IMR-90 (cell line): ENCODE measurements at regions not wholly inside any gene's neighbourhood (a gene's known extent, or its start where the extent isn't known, plus 50 kb on each side); places are given as distances from the start of the nearest gene placed in this dataset.

Experiments
- ATAC-seq: fragments of 200-7000 bp; cut with Tn5 transposase; 2 replicates; pipeline ENCODE4 v1.9.1; 2020; ENCODE audit warnings: low read depth, mild to moderate bottlenecking, moderate library complexity
- BruUV-seq: library from RNA; stranded (reverse); fragments of 400-500 nt; replicated peaks from 2 replicates; lab custom pipeline; 2021; lab: Mats Ljungman, UMichigan
- CTCF ChIA-PET: fragments of 300-600 bp; formaldehyde crosslinking; extraction: SDS; loops from one replicate; lab custom pipeline; 2021; ENCODE audit warnings: antibody characterized with exemption; lab: Yijun Ruan, JAX
- POLR2A ChIA-PET: fragments of 300-600 bp; sonication (Branson Sonifier 250); formaldehyde crosslinking; loops from one replicate; lab custom pipeline; 2022; ENCODE audit warnings: antibody characterized with exemption; ENCODE audit not compliant: unreplicated experiment; lab: Charles Lee
- DNase-seq: peaks from one replicate; pipeline ENCODE4 v3.0.0; 2013
- H2AFZ ChIP-seq: replicated peaks from 2 replicates; pipeline ENCODE3; 2013; ENCODE audit warnings: low read length, mild to moderate bottlenecking; ENCODE audit not compliant: poor library complexity
- H2AK5ac ChIP-seq: 2 replicates; pipeline ENCODE4 v1.6.1; 2013; ENCODE audit warnings: low read depth, low read length, inconsistent platforms
- H2AK9ac ChIP-seq: replicated peaks from 2 replicates; pipeline ENCODE3; 2013; ENCODE audit warnings: mild to moderate bottlenecking, low read depth, low read length, moderate library complexity; ENCODE audit not compliant: poor library complexity
- H2BK120ac ChIP-seq: 2 replicates; pipeline ENCODE4 v1.6.1; 2013; ENCODE audit warnings: low read depth, low read length, inconsistent platforms
- H2BK15ac ChIP-seq: 3 replicates; pipeline ENCODE4 v1.6.1; 2013; ENCODE audit warnings: low read depth, low read length, inconsistent platforms
- H2BK20ac ChIP-seq: 2 replicates; pipeline ENCODE4 v1.6.1; 2013; ENCODE audit warnings: low read depth, mild to moderate bottlenecking, inconsistent platforms, low read length, moderate library complexity
- H2BK5ac ChIP-seq: 2 replicates; pipeline ENCODE4 v1.6.1; 2013; ENCODE audit warnings: mild to moderate bottlenecking, low read depth, low read length, inconsistent platforms; ENCODE audit not compliant: poor library complexity, severe bottlenecking
- H3K14ac ChIP-seq: replicated peaks from 2 replicates; pipeline ENCODE4 v1.6.1; 2013; ENCODE audit warnings: low read depth, low read length, inconsistent platforms
- H3K18ac ChIP-seq: 2 replicates; pipeline ENCODE4 v1.6.1; 2013; ENCODE audit warnings: low read depth, low read length, control low read depth
- H3K23ac ChIP-seq: 2 replicates; pipeline ENCODE4 v1.6.1; 2013; ENCODE audit warnings: low read depth, low read length, inconsistent platforms
- H3K27ac ChIP-seq: 2 replicates; pipeline ENCODE4 v1.5.1; 2013; ENCODE audit warnings: mild to moderate bottlenecking, control low read depth, low read length; ENCODE audit not compliant: insufficient read depth
- H3K27me3 ChIP-seq: 2 replicates; pipeline ENCODE4 v1.6.1; 2013; ENCODE audit warnings: low read length; ENCODE audit not compliant: control insufficient read depth, insufficient read depth
- H3K36me3 ChIP-seq: 2 replicates; pipeline ENCODE4 v1.6.1; 2013; ENCODE audit warnings: low read length, mixed read lengths; ENCODE audit not compliant: control insufficient read depth, insufficient read depth
- H3K4ac ChIP-seq: 2 replicates; pipeline ENCODE4 v1.6.1; 2013; ENCODE audit warnings: low read depth, low read length, inconsistent platforms
- H3K4me1 ChIP-seq: 2 replicates; pipeline ENCODE4 v1.6.1; 2013; ENCODE audit warnings: low read length, mixed read lengths; ENCODE audit not compliant: control insufficient read depth, insufficient read depth
- H3K4me2 ChIP-seq: 2 replicates; pipeline ENCODE4 v1.6.1; 2013; ENCODE audit warnings: low read depth, mild to moderate bottlenecking, control low read depth, low read length, moderate library complexity
- H3K4me3 ChIP-seq: 2 replicates; pipeline ENCODE4 v1.5.1; 2013; ENCODE audit warnings: low read depth, mild to moderate bottlenecking, control low read depth, low read length, moderate library complexity; ENCODE audit not compliant: insufficient read depth
- H3K56ac ChIP-seq: 2 replicates; pipeline ENCODE4 v1.6.1; 2013; ENCODE audit warnings: low read length, inconsistent platforms; ENCODE audit not compliant: insufficient read depth; ENCODE audit errors: extremely low read depth
- H3K79me1 ChIP-seq, 2 experiments: 2 replicates each; pipeline ENCODE4 v1.6.1; 2013; ENCODE audit warnings: low read length in 2 of 2, inconsistent platforms in 1 of 2, low read depth in 1 of 2
- H3K9ac ChIP-seq: 2 replicates; pipeline ENCODE4 v1.6.1; 2013; ENCODE audit warnings: low read depth, low read length, control low read depth
- H3K9me1 ChIP-seq: 2 replicates; pipeline ENCODE4 v1.6.1; 2013; ENCODE audit warnings: low read length, inconsistent platforms; ENCODE audit not compliant: insufficient read depth
- H3K9me3 ChIP-seq: 2 replicates; pipeline ENCODE4 v1.6.1; 2013; ENCODE audit warnings: low read length; ENCODE audit not compliant: control insufficient read depth, insufficient read depth
- H4K20me1 ChIP-seq: 2 replicates; pipeline ENCODE4 v1.6.1; 2013; ENCODE audit warnings: low read length, inconsistent platforms; ENCODE audit not compliant: insufficient read depth
- H4K5ac ChIP-seq: 2 replicates; pipeline ENCODE4 v1.6.1; 2013; ENCODE audit warnings: mild to moderate bottlenecking, low read depth, low read length, control low read depth
- H4K8ac ChIP-seq, 2 experiments: 2 replicates each; pipeline ENCODE4 v1.6.1; 2013; ENCODE audit warnings: low read depth in 2 of 2, low read length in 2 of 2, control low read depth in 1 of 2, inconsistent platforms in 1 of 2
- H4K91ac ChIP-seq: 2 replicates; pipeline ENCODE4 v1.6.1; 2013; ENCODE audit warnings: low read depth, low read length, inconsistent platforms; ENCODE audit not compliant: insufficient read depth
- BHLHE40 ChIP-seq: fragments of 150-350 bp; IDR thresholded peaks from 2 replicates; pipeline ENCODE4 v1.6.1; 2016; ENCODE audit warnings: mild to moderate bottlenecking, low read depth, low read length
- CEBPB ChIP-seq: IDR thresholded peaks from 2 replicates; pipeline ENCODE4 v1.6.1; 2012; ENCODE audit warnings: low read depth, low read length, improper control_type of control experiment
- CHD1 ChIP-seq: IDR thresholded peaks from 2 replicates; pipeline ENCODE4 v1.6.1; 2012; ENCODE audit warnings: low read depth, low read length, improper control_type of control experiment
- FOS ChIP-seq: fragments of 150-350 bp; IDR thresholded peaks from 2 replicates; pipeline ENCODE4 v1.6.1; 2016; ENCODE audit warnings: low read depth, low read length
- MAFK ChIP-seq: IDR thresholded peaks from 2 replicates; pipeline ENCODE4 v1.6.1; 2012; ENCODE audit warnings: low read depth, low read length, improper control_type of control experiment
- MAZ ChIP-seq: IDR thresholded peaks from 2 replicates; pipeline ENCODE4 v1.6.1; 2012; ENCODE audit warnings: low read depth, mild to moderate bottlenecking, low read length, improper control_type of control experiment, moderate library complexity, borderline replicate concordance
- MXI1 ChIP-seq: IDR thresholded peaks from 2 replicates; pipeline ENCODE4 v1.6.1; 2012; ENCODE audit warnings: low read depth, mild to moderate bottlenecking, low read length, moderate library complexity, borderline replicate concordance
- NFE2L2 ChIP-seq: fragments of 150-350 bp; IDR thresholded peaks from 2 replicates; pipeline ENCODE4 v1.6.1; 2016; ENCODE audit warnings: low read depth, mild to moderate bottlenecking, low read length
- POLR2A ChIP-seq: IDR thresholded peaks from 2 replicates; pipeline ENCODE4 v1.6.1; 2012; ENCODE audit warnings: mild to moderate bottlenecking, low read depth, low read length
- RAD21 ChIP-seq: IDR thresholded peaks from 2 replicates; pipeline ENCODE4 v1.6.1; 2012; ENCODE audit warnings: low read length, improper control_type of control experiment
- RCOR1 ChIP-seq: IDR thresholded peaks from 2 replicates; pipeline ENCODE4 v1.6.1; 2012; ENCODE audit warnings: mild to moderate bottlenecking, low read length, improper control_type of control experiment; ENCODE audit not compliant: insufficient replicate concordance
- RFX5 ChIP-seq: IDR thresholded peaks from 2 replicates; pipeline ENCODE4 v1.8.0; 2012; ENCODE audit warnings: low read depth, mild to moderate bottlenecking, low read length, moderate library complexity
- SMC3 ChIP-seq: fragments of 150-350 bp; IDR thresholded peaks from 2 replicates; pipeline ENCODE4 v1.6.1; 2016; ENCODE audit warnings: low read depth, mild to moderate bottlenecking, antibody characterized with exemption, low read length, moderate library complexity
- USF2 ChIP-seq: fragments of 150-350 bp; IDR thresholded peaks from 2 replicates; pipeline ENCODE4 v1.6.1; 2017; ENCODE audit warnings: mild to moderate bottlenecking, antibody characterized with exemption, low read length, low read depth
- WGBS, 2 experiments: methylation state at CpG; one replicate each; pipeline versions ENCODE4 v1.1.5 to v1.1.7; 2013; ENCODE audit warnings: missing lambda C conversion rate in 2 of 2; ENCODE audit not compliant: insufficient read length in 1 of 2; ENCODE audit errors: extremely low coverage in 2 of 2; 5-methylcytosine and 5-hydroxymethylcytosine counted together
- dilution Hi-C: fragments of 300-500 bp; cut with HindIII; formaldehyde crosslinking; loops from one replicate; pipeline ENCODE4 v1.14.3; 2018; ENCODE audit warnings: low sequenced_read_pairs; ENCODE audit not compliant: unreplicated experiment
- in situ Hi-C: fragments of 300-500 bp; cut with MboI; formaldehyde crosslinking; loops from 3 replicates; pipeline ENCODE4 v1.14.3; 2019; ENCODE audit warnings: low sequenced_read_pairs, inconsistent platforms, mixed read lengths
- intact Hi-C: fragments of 100-400 bp; cut with micrococcal nuclease; formaldehyde crosslinking; loops from 2 replicates; pipeline ENCODE4 v1.10.0; 2022
- TF ChIP-seq, protein P1 (sequence below): conservative IDR thresholded peaks from 2 replicates; pipeline ENCODE4 v1.5.1; 2012; ENCODE audit warnings: mild to moderate bottlenecking, low read depth, low read length, improper control_type of control experiment
- TF ChIP-seq, protein P2 (sequence below): fragments of 150-350 bp; IDR thresholded peaks from 2 replicates; pipeline ENCODE4 v1.6.1; 2016; ENCODE audit warnings: low read depth, mild to moderate bottlenecking, low read length, moderate library complexity, borderline replicate concordance

DNA sequence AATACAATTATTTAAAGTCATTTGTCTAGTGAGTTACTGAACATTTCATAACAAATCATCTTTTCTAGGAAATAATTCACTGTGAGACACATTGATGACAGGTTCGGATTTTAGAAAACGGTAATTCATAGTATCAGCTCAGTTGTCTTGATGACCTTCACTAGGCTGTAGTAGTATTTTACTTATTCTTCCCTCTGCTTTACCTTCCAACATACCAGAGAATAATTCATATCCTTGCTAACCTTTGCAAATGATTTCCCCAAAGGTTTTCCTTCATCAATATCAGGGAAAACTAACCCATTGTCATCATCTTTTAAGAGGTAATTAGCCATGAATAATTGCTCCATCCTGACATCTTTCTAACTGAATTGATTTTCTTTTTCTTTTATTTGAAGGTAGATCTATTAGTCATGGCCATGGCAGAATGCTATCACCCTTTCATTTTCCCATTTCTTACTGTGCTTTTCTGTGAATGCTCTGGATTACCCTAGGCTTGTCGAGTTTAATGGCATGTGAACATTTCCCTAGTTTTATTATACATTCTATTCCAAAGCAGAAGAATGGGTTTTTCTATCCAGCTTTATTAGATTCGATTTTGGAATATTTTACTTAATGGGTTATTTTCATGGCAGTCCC, 299.2 kb downstream of the OLFM4 start:
- DNase-seq (no peak), ATAC-seq (no peak)
- H3K14ac ChIP-seq = no peak overlapping the region
- no peak overlapping the region for H4K91ac ChIP-seq
- no peak overlapping the region for H3K4me2 ChIP-seq
- H3K79me1 ChIP-seq = no peaks in the 10 kb centered on the region
- BruUV-seq = no TSS peak
- ChIA-PET CTCF (no interaction called here), POLR2A (no interaction called here)
- no peak overlapping the region for H2AK5ac ChIP-seq
- H2AK9ac ChIP-seq = no peak overlapping the region
- no peaks in the 10 kb centered on the region for H3K36me3 ChIP-seq
- H3K18ac ChIP-seq = no peak overlapping the region
- dilution Hi-C loops (no loop called here), intact Hi-C loops (no loop called here), in situ Hi-C loops (no loop called here)
- H4K8ac ChIP-seq = no peak overlapping the region
- H3K27ac ChIP-seq = no peak overlapping the region
- WGBS, 2 experiments = no CpG with 5 or more reads among the region's 4 CpGs
- peaks cover 2% of the 10 kb centered on the region; the same call in 1 of the 2 replicates for H3K9me3 ChIP-seq
- no peak overlapping the region for H3K56ac ChIP-seq
- no peak overlapping the region for H2BK120ac ChIP-seq
- H3K4ac ChIP-seq = no peak overlapping the region
- no peak overlapping the region for H2AFZ ChIP-seq
- H2BK5ac ChIP-seq = no peak overlapping the region
- no peaks in the 10 kb centered on the region for H3K4me1 ChIP-seq
- H2BK20ac ChIP-seq = no peak overlapping the region
- no peak overlapping the region for H4K5ac ChIP-seq
- H3K27me3 ChIP-seq = no peaks in the 10 kb centered on the region
- H3K23ac ChIP-seq = no peak overlapping the region
- no peak overlapping the region for H3K4me3 ChIP-seq
- H4K20me1 ChIP-seq = no peaks in the 10 kb centered on the region
- H3K9ac ChIP-seq = no peak overlapping the region
- H3K9me1 ChIP-seq = no peaks in the 10 kb centered on the region
- H2BK15ac ChIP-seq = no peak overlapping the region
- TF ChIP-seq POLR2A (no peak), FOS (no peak), RAD21 (no peak), CEBPB (no peak), RCOR1 (no peak), SMC3 (no peak), CHD1 (no peak), USF2 (no peak), MAFK (no peak), MXI1 (no peak), MAZ (no peak), RFX5 (no peak), BHLHE40 (no peak), NFE2L2 (no peak)
- TF ChIP-seq, protein P1, sequence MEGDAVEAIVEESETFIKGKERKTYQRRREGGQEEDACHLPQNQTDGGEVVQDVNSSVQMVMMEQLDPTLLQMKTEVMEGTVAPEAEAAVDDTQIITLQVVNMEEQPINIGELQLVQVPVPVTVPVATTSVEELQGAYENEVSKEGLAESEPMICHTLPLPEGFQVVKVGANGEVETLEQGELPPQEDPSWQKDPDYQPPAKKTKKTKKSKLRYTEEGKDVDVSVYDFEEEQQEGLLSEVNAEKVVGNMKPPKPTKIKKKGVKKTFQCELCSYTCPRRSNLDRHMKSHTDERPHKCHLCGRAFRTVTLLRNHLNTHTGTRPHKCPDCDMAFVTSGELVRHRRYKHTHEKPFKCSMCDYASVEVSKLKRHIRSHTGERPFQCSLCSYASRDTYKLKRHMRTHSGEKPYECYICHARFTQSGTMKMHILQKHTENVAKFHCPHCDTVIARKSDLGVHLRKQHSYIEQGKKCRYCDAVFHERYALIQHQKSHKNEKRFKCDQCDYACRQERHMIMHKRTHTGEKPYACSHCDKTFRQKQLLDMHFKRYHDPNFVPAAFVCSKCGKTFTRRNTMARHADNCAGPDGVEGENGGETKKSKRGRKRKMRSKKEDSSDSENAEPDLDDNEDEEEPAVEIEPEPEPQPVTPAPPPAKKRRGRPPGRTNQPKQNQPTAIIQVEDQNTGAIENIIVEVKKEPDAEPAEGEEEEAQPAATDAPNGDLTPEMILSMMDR = no peak
- TF ChIP-seq, protein P2, sequence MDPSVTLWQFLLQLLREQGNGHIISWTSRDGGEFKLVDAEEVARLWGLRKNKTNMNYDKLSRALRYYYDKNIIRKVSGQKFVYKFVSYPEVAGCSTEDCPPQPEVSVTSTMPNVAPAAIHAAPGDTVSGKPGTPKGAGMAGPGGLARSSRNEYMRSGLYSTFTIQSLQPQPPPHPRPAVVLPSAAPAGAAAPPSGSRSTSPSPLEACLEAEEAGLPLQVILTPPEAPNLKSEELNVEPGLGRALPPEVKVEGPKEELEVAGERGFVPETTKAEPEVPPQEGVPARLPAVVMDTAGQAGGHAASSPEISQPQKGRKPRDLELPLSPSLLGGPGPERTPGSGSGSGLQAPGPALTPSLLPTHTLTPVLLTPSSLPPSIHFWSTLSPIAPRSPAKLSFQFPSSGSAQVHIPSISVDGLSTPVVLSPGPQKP = no peak
